Transverse colon (tissue), 4 donors: ENCODE measurements at regions not wholly inside any gene's neighbourhood (a gene's known extent, or its start where the extent isn't known, plus 50 kb on each side); places are given as distances from the start of the nearest gene placed in this dataset.

ENCODE experiments used
- DNase-seq: peaks from one replicate; pipeline ENCODE4 v3.0.0-alpha.2; 2019
- H3K27ac ChIP-seq, 4 donors: fragments of 200-600 bp; sonication (generic); 2 replicates each; pipeline ENCODE4 v1.5.1; 2016 to 2018; ENCODE audit warnings: inconsistent platforms in 4 of 4
- H3K27me3 ChIP-seq: fragments of 200-600 bp; sonication (generic); 2 replicates; pipeline ENCODE4 v1.5.1; 2017; ENCODE audit warnings: inconsistent platforms
- H3K36me3 ChIP-seq, 4 donors: fragments of 200-600 bp; sonication (generic); 2 replicates each; pipeline ENCODE4 v1.5.1; 2017 to 2019; ENCODE audit warnings: inconsistent platforms in 4 of 4
- H3K4me1 ChIP-seq, 4 donors: fragments of 200-600 bp; sonication (generic); 2 replicates each; pipeline ENCODE4 v1.5.1; 2017 to 2020; ENCODE audit warnings: inconsistent platforms in 4 of 4
- H3K4me3 ChIP-seq, 4 donors: fragments of 200-600 bp; sonication (generic); 1 replicate in 1 of 4; 2 replicates in 3 of 4; pipeline versions ENCODE4 v1.5.1 to v1.6.1; 2017 to 2019; ENCODE audit warnings: inconsistent platforms in 4 of 4
- H3K9me3 ChIP-seq, 2 donors: fragments of 200-600 bp; sonication (generic); 2 replicates each; pipeline ENCODE4 v1.5.1; 2017 to 2019; ENCODE audit warnings: inconsistent platforms in 2 of 2
- EP300 ChIP-seq: sonication (generic); formaldehyde crosslinking; IDR thresholded peaks from one replicate; pipeline ENCODE4 v1.6.1; 2017; ENCODE audit warnings: antibody characterized with exemption, low read depth
- POLR2A ChIP-seq: fragments of 450-650 bp; IDR thresholded peaks from one replicate; pipeline ENCODE4 v1.6.1; 2016; ENCODE audit warnings: antibody characterized with exemption, mild to moderate bottlenecking, moderate library complexity
- POLR2AphosphoS5 ChIP-seq, 3 donors: sonication (generic); formaldehyde crosslinking; IDR thresholded peaks; one replicate each; pipeline ENCODE4 v1.6.1; 2016; ENCODE audit warnings: antibody characterized with exemption in 3 of 3
- WGBS, 2 donors: methylation state at CpG; one replicate each; pipeline ENCODE4 v1.1.5; 2018; ENCODE audit warnings: low coverage in 1 of 2; 5-methylcytosine and 5-hydroxymethylcytosine counted together
- in situ Hi-C, 4 donors: fragments of 200-750 bp; cut with MboI; loops; one replicate each; pipeline versions ENCODE4 v1.15.0 to v1.15.1; 2017; ENCODE audit warnings: low sequenced_read_pairs in 3 of 4, low pct_ligation_motif_present in 1 of 4, low pct_unique_long_range_greater_than_20kb in 1 of 4
- intact Hi-C: fragments of 100-400 bp; cut with DNase I; formaldehyde crosslinking; loops from one replicate; pipeline ENCODE4 v1.15.1; 2023; ENCODE audit warnings: low total_unique reads
- TF ChIP-seq, protein P1 (sequence below), 5 experiments: fragments of 200-600 bp in 3 of 5; fragments of 450-650 bp in 2 of 5; sonication (generic) in 3 of 5; IDR thresholded peaks; 1 replicate in 2 of 5; 2 replicates in 3 of 5; pipeline ENCODE4 v1.5.1; 2016 to 2017; ENCODE audit warnings: antibody characterized with exemption in 5 of 5, inconsistent platforms in 3 of 5, mild to moderate bottlenecking in 2 of 5, moderate library complexity in 1 of 5

DNA sequence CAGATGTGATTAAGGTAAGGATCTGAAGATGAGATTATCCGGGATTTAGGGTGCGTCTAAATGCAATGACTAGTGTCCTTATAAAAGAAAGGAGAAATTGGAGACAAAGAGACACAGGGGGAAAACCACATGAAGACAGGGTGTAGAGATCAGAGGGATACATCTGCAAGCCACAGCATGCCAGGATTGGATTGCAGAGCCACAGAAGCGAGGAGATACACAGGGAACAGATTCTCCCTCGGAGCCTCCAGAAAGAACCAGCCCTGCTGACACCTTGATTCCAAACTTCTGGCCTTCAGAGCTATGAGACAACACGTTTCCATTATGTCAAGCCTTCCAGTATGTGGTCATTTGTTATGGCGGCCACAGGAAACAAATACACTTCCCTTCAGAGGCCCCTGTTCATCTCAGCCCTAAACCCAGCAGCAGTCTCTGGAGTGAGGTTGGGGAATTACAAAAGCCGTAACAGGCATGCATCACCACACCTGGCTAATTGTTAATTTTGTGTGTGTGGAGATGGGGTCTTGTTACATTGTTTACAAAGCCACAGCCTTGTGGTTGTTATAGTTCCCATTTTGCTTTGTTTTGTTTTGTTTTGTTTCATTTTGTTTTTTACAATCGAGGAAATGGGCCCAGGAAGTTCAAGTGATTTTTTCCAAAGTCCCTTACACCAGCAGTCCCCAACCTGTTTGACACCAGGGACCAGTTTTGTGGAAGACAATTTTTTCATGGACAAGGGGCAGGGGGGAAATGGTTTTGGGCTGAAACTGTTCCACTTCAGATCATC, 51.6 kb upstream of the LYRM9 start:
- H3K4me3 ChIP-seq = no peak overlapping the region
- TF ChIP-seq POLR2AphosphoS5 (IDR thresholded peaks at IDR 0.05) (no peak), POLR2A (no peak), EP300 (no peak)
- TF ChIP-seq, protein P1, sequence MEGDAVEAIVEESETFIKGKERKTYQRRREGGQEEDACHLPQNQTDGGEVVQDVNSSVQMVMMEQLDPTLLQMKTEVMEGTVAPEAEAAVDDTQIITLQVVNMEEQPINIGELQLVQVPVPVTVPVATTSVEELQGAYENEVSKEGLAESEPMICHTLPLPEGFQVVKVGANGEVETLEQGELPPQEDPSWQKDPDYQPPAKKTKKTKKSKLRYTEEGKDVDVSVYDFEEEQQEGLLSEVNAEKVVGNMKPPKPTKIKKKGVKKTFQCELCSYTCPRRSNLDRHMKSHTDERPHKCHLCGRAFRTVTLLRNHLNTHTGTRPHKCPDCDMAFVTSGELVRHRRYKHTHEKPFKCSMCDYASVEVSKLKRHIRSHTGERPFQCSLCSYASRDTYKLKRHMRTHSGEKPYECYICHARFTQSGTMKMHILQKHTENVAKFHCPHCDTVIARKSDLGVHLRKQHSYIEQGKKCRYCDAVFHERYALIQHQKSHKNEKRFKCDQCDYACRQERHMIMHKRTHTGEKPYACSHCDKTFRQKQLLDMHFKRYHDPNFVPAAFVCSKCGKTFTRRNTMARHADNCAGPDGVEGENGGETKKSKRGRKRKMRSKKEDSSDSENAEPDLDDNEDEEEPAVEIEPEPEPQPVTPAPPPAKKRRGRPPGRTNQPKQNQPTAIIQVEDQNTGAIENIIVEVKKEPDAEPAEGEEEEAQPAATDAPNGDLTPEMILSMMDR (IDR thresholded peaks at IDR 0.05) = no peak
- in situ Hi-C loops = no loop called here
- intact Hi-C loops = no loop called here
- no peaks in the 10 kb centered on the region for H3K27me3 ChIP-seq
- H3K4me1 ChIP-seq = no peaks in the 10 kb centered on the region
- WGBS, 2 donors = 65 to 74% methylated on average over 4 to 8 of the region's 8 CpGs
- H3K9me3 ChIP-seq = no peaks in the 10 kb centered on the region
- no peak overlapping the region for H3K27ac ChIP-seq
- H3K36me3 ChIP-seq = no peaks in the 10 kb centered on the region
- no peak for DNase-seq

DNA sequence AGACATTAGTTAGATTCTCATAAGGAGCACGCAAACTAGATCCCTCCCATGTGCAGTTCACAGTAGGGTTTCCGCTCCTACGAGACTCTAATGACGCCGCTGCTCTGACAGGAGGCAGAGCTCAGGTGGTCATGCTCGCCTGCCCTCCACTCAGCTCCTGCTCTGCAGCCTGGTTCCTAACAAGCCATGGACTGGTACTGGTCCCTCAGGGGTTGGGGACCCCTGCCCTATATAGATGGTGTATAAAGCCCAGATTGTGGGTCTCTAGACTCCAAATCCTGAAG, 52.1 kb upstream of the LYRM9 start:
- H3K4me3 ChIP-seq = no peak overlapping the region
- no peaks in the 10 kb centered on the region for H3K27me3 ChIP-seq
- no peak overlapping the region for H3K27ac ChIP-seq
- TF ChIP-seq EP300 = no peak
- TF ChIP-seq POLR2AphosphoS5 (IDR thresholded peaks at IDR 0.05) = no peak
- TF ChIP-seq POLR2A = no peak
- TF ChIP-seq, protein P1 (IDR thresholded peaks at IDR 0.05) = no peak
- intact Hi-C loops = no loop called here
- in situ Hi-C loops = no loop called here
- H3K9me3 ChIP-seq = no peaks in the 10 kb centered on the region
- no peaks in the 10 kb centered on the region for H3K36me3 ChIP-seq
- WGBS, 2 donors = 82 to 100% methylated on average over 1 to 6 of the region's 6 CpGs
- no peak for DNase-seq
- H3K4me1 ChIP-seq = no peaks in the 10 kb centered on the region

DNA sequence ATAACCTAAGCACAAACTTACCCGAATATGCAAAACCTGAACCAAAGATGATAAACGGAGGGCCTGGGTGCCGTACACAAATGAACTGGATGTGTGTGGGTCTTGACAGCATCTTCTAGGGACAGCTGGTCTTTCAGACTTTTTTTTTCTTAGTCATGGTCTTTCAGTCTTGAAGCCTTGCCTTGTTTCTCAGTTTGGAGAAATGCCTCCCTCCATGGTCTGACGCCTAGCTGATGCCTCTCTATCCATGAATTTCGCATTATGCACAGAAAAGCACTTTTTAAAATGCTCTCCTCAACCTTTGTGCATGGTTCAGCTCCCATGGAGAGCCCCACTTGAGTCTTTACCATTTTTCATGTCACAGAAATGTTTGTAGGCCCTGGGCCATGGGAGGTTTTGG, 52.8 kb upstream of the LYRM9 start:
- H3K4me1 ChIP-seq = no peaks in the 10 kb centered on the region
- in situ Hi-C loops (no loop called here), intact Hi-C loops (no loop called here)
- TF ChIP-seq POLR2A (no peak), POLR2AphosphoS5 (IDR thresholded peaks at IDR 0.05) (no peak), EP300 (no peak)
- TF ChIP-seq, protein P1 (IDR thresholded peaks at IDR 0.05) = no peak
- DNase-seq = no peak
- no peak overlapping the region for H3K4me3 ChIP-seq
- H3K36me3 ChIP-seq = no peaks in the 10 kb centered on the region
- no peaks in the 10 kb centered on the region for H3K9me3 ChIP-seq
- no peak overlapping the region for H3K27ac ChIP-seq
- H3K27me3 ChIP-seq = no peaks in the 10 kb centered on the region
- 85 to 89% methylated on average over 4 to 5 of the region's 5 CpGs for WGBS, 2 donors

DNA sequence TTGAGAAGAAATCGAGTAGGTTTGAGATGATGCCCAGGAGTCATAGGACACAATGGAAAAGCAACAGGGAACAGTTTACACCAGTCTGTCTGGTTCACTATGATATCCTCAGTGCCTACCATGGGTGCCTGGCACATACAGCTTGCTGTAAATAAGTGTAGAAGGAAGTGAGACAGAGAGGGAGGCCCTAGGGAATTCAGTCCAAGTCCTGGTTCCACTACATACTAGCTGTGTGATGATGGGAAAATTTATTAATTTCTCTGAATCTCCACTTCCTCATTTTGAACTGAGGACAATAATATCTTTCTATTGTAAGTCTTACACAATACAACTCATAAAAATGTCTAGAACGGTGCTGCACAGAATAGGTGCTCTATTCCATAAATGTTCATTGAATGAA, 53.3 kb upstream of the LYRM9 start:
- 60 to 83% methylated on average over 2 of the region's 2 CpGs for WGBS, 2 donors

More for the DNA sequence above, 53.3 kb upstream of the LYRM9 start:
- no peak overlapping the region for H3K27ac ChIP-seq
- in situ Hi-C loops (no loop called here), intact Hi-C loops (no loop called here)
- H3K27me3 ChIP-seq = no peaks in the 10 kb centered on the region
- H3K36me3 ChIP-seq = no peaks in the 10 kb centered on the region
- TF ChIP-seq POLR2AphosphoS5 (IDR thresholded peaks at IDR 0.05) (no peak), EP300 (no peak), POLR2A (no peak)
- TF ChIP-seq, protein P1 (IDR thresholded peaks at IDR 0.05) = no peak
- H3K4me1 ChIP-seq = no peaks in the 10 kb centered on the region
- no peak overlapping the region for H3K4me3 ChIP-seq
- DNase-seq = no peak
- no peaks in the 10 kb centered on the region for H3K9me3 ChIP-seq
